GM12878 (cell line): ENCODE measurements at regions not wholly inside any gene's neighbourhood (a gene's known extent, or its start where the extent isn't known, plus 50 kb on each side); places are given as distances from the start of the nearest gene placed in this dataset.

Experiments used
- ATAC-seq: fragments of 200-7000 bp; cut with Tn5 transposase; 3 replicates; pipeline ENCODE4 v1.9.1; 2020; ENCODE audit warnings: mild to moderate bottlenecking, moderate library complexity
- BruUV-seq: library from RNA; stranded (reverse); fragments of 400-500 nt; replicated peaks from 2 replicates; lab custom pipeline; 2021; lab: Mats Ljungman, UMichigan
- CTCF ChIA-PET: fragments of 300-600 bp; sonication (Branson Sonifier 250); formaldehyde crosslinking; extraction: SDS; loops from one replicate; lab custom pipeline; 2021; ENCODE audit warnings: inconsistent platforms; lab: Yijun Ruan, JAX
- POLR2A ChIA-PET: fragments of 350-600 bp; formaldehyde crosslinking; extraction: SDS; loops from one replicate; lab custom pipeline; 2021; ENCODE audit warnings: inconsistent platforms; lab: Charles Lee
- RAD21 ChIA-PET: fragments of 300-600 bp; sonication (Branson Sonifier 250); formaldehyde crosslinking; loops from one replicate; lab custom pipeline; 2023; ENCODE audit warnings: antibody characterized with exemption; ENCODE audit not compliant: unreplicated experiment; lab: Charles Lee
- SMC1A ChIA-PET: fragments of 300-600 bp; sonication (Branson Sonifier 250); formaldehyde crosslinking; loops from one replicate; lab custom pipeline; 2023; ENCODE audit not compliant: unreplicated experiment, uncharacterized antibody; lab: Charles Lee
- DNase-seq: peaks from one replicate; pipeline ENCODE4 v3.0.0-alpha.2; 2011; ENCODE audit warnings: low read depth, low spot score
- FAIRE-seq: peaks from 3 replicates; lab custom pipeline; 2011; peaks lifted over from hg19 to GRCh38; lab: Jason Lieb, UNC
- H2AFZ ChIP-seq: 2 replicates; pipeline ENCODE4 v1.6.0; 2011; ENCODE audit warnings: low read depth, low read length, control low read depth; ENCODE audit not compliant: control insufficient read depth
- H3K27ac ChIP-seq: 2 replicates; pipeline ENCODE4 v1.5.1; 2011; ENCODE audit warnings: control low read depth; ENCODE audit not compliant: control insufficient read depth, insufficient read depth
- H3K27me3 ChIP-seq, 2 experiments: replicated peaks in 1 of 2; 2 replicates each; pipeline versions ENCODE4 v1.6.0 to v1.6.1; 2011; ENCODE audit warnings: low read length in 1 of 2; ENCODE audit not compliant: control insufficient read depth in 2 of 2, insufficient read depth in 2 of 2
- H3K36me3 ChIP-seq, 2 experiments: 2 replicates each; pipeline ENCODE4 v1.5.1; 2011; ENCODE audit warnings: low read length in 1 of 2; ENCODE audit not compliant: control insufficient read depth in 2 of 2, insufficient read depth in 2 of 2
- H3K4me1 ChIP-seq: 2 replicates; pipeline ENCODE4 v1.6.1; 2011; ENCODE audit warnings: mild to moderate bottlenecking, low read length, moderate library complexity, mixed read lengths; ENCODE audit not compliant: control insufficient read depth, insufficient read depth
- H3K4me2 ChIP-seq: 2 replicates; pipeline ENCODE4 v1.6.0; 2011; ENCODE audit warnings: control low read depth; ENCODE audit not compliant: control insufficient read depth, insufficient read depth
- H3K4me3 ChIP-seq: fragments of 200-600 bp; sonication (generic); 2 replicates; pipeline ENCODE4 v1.5.1; 2016
- H3K79me2 ChIP-seq: 2 replicates; pipeline ENCODE4 v1.6.0; 2011; ENCODE audit warnings: low read length; ENCODE audit not compliant: control insufficient read depth, insufficient read depth
- H3K9ac ChIP-seq: 2 replicates; pipeline ENCODE4 v1.8.0; 2011; ENCODE audit warnings: low read length, control low read depth, mixed read lengths; ENCODE audit not compliant: control insufficient read depth, insufficient read depth
- H3K9me3 ChIP-seq: replicated peaks from 3 replicates; pipeline ENCODE4 v1.5.1; 2011; ENCODE audit warnings: mild to moderate bottlenecking, low read length; ENCODE audit not compliant: control insufficient read depth, insufficient read depth
- H4K20me1 ChIP-seq: 2 replicates; pipeline ENCODE4 v1.6.0; 2011; ENCODE audit not compliant: control insufficient read depth, insufficient read depth
- ATF3 ChIP-seq: IDR thresholded peaks from 2 replicates; pipeline ENCODE4 v1.6.1; 2011; ENCODE audit warnings: low read depth, mild to moderate bottlenecking, low read length, moderate library complexity, borderline replicate concordance; ENCODE audit errors: extremely low read depth
- BCL11A ChIP-seq: IDR thresholded peaks from 2 replicates; pipeline ENCODE4 v1.6.1; 2011; ENCODE audit warnings: low read depth, low read length
- E2F4 ChIP-seq: IDR thresholded peaks from 2 replicates; pipeline ENCODE4 v1.6.1; 2012; ENCODE audit warnings: low read depth, low read length, improper control_type of control experiment
- FOS ChIP-seq: IDR thresholded peaks from 3 replicates; pipeline ENCODE4 v1.6.1; 2011; ENCODE audit warnings: borderline replicate concordance; ENCODE audit not compliant: insufficient read length; ENCODE audit errors: extremely low read depth
- IKZF2 ChIP-seq, 2 experiments: fragments of 450-650 bp; IDR thresholded peaks; 2 replicates each; pipeline ENCODE4 v1.6.1; 2017; ENCODE audit warnings: mild to moderate bottlenecking in 2 of 2, moderate library complexity in 2 of 2
- JUND ChIP-seq: IDR thresholded peaks from 2 replicates; pipeline ENCODE4 v1.6.1; 2012; ENCODE audit warnings: low read depth, mild to moderate bottlenecking, low read length, improper control_type of control experiment, moderate library complexity
- MEF2A ChIP-seq: IDR thresholded peaks from 2 replicates; pipeline ENCODE4 v1.6.1; 2011; ENCODE audit warnings: low read depth, mild to moderate bottlenecking, low read length, moderate library complexity; ENCODE audit not compliant: insufficient read depth
- NR2F1 ChIP-seq: fragments of 450-650 bp; conservative IDR thresholded peaks from 2 replicates; pipeline ENCODE4 v1.6.1; 2017; ENCODE audit warnings: mild to moderate bottlenecking
- PAX5 ChIP-seq: IDR thresholded peaks from 2 replicates; pipeline ENCODE4 v1.6.1; 2011; ENCODE audit warnings: low read depth, low read length, borderline replicate concordance
- POU2F2 ChIP-seq: IDR thresholded peaks from 3 replicates; pipeline ENCODE4 v1.6.1; 2011; ENCODE audit warnings: low read depth, mild to moderate bottlenecking, low read length, borderline replicate concordance
- RELB ChIP-seq: fragments of 450-650 bp; IDR thresholded peaks from 2 replicates; pipeline ENCODE4 v1.6.1; 2017; ENCODE audit warnings: low read depth, mild to moderate bottlenecking, moderate library complexity
- RFX5 ChIP-seq: IDR thresholded peaks from 2 replicates; pipeline ENCODE4 v1.6.1; 2011; ENCODE audit warnings: low read depth, low read length, improper control_type of control experiment
- TCF12 ChIP-seq: IDR thresholded peaks from 2 replicates; pipeline ENCODE4 v1.6.1; 2011; ENCODE audit warnings: low read depth, mild to moderate bottlenecking, low read length
- USF2 ChIP-seq: IDR thresholded peaks from 2 replicates; pipeline ENCODE4 v1.6.1; 2011; ENCODE audit warnings: low read depth, low read length, improper control_type of control experiment, borderline replicate concordance
- ZBTB11 ChIP-seq: fragments of 450-650 bp; formaldehyde crosslinking; IDR thresholded peaks from 2 replicates; pipeline ENCODE4 v1.5.0; 2022; ENCODE audit warnings: mild to moderate bottlenecking, missing genetic modification characterization
- WGBS: methylation state at CpG from one replicate; pipeline ENCODE4 v1.1.6; 2016; ENCODE audit warnings: low lambda C conversion rate; ENCODE audit not compliant: insufficient replicate concordance, insufficient coverage; ENCODE audit errors: missing lambda C conversion rate; 5-methylcytosine and 5-hydroxymethylcytosine counted together
- in situ Hi-C: fragments of 300-500 bp; cut with MboI; formaldehyde crosslinking; loops from 9 replicates; pipeline ENCODE4 v1.14.3; 2018; ENCODE audit warnings: mixed read lengths
- intact Hi-C: fragments of 100-400 bp; cut with micrococcal nuclease; formaldehyde crosslinking; loops from one replicate; pipeline ENCODE4 v1.14.2; 2022; ENCODE audit not compliant: unreplicated experiment

- no peak for DNase-seq
- WGBS: 68% methylated on average over 4 of the region's 4 CpGs
- no peaks in the 10 kb centered on the region for H3K79me2 ChIP-seq
- no peaks in the 10 kb centered on the region for H3K4me1 ChIP-seq
- POLR2A ChIA-PET: no interaction called here
- intact Hi-C loops: no loop called here
- no TSS peak for BruUV-seq
- H3K27me3 ChIP-seq: no peaks in the 10 kb centered on the region
- in situ Hi-C loops: no loop called here
- H3K9me3 ChIP-seq: no peaks in the 10 kb centered on the region
- H3K4me3 ChIP-seq: no peak overlapping the region
- H3K27ac ChIP-seq: no peak overlapping the region
- H2AFZ ChIP-seq: no peak overlapping the region
- SMC1A ChIA-PET: no interaction called here
- RAD21 ChIA-PET: no interaction called here
- no peak overlapping the region for H3K4me2 ChIP-seq
- no peaks in the 10 kb centered on the region for H3K36me3 ChIP-seq
- no peaks in the 10 kb centered on the region for H4K20me1 ChIP-seq
- no peak for FAIRE-seq
- no peak overlapping the region for H3K9ac ChIP-seq
- CTCF ChIA-PET: no interaction called here
- no peak for ATAC-seq
- TF ChIP-seq PAX5 (no peak), ATF3 (no peak), FOS (no peak), BCL11A (no peak), RFX5 (no peak), E2F4 (no peak), POU2F2 (no peak), NR2F1 (no peak), MEF2A (no peak), RELB (no peak), USF2 (no peak), IKZF2 (IDR thresholded peaks at IDR 0.05) (no peak), TCF12 (no peak), ZBTB11 (CRISPR knock-in tag) (no peak), JUND (no peak)
Observed at GRCh38 chrX:45894864-45895645, 650.2 kb downstream of the ZNF674 start.
